ENCODE measurements at regions not wholly inside any gene's neighbourhood (a gene's known extent, or its start where the extent isn't known, plus 50 kb on each side); places are given as distances from the start of the nearest gene placed in this dataset.

- no peak for DNase-seq
Measured at GRCh38 chr11:32039149-32039548, 51.7 kb upstream of the RCN1 start.

DNA sequence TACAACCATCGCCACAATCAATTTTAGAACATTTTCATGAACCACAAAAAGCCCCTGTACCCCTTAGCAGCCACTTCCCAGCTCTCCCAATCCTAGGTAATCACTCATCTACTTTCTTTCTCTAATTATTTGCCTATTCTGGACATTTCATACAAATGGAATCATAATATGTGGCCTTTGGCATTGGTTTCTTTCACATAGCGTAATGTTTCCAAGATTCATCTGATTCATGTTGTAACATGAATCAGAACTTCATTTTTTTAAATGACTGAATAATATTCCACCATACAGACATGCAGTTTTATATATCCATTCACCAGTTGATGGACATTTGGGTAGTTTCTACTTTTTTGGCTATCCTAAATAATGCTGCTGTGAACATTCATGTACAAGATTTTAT is 56.2 kb upstream of the RCN1 start:
- no peak for DNase-seq

DNA sequence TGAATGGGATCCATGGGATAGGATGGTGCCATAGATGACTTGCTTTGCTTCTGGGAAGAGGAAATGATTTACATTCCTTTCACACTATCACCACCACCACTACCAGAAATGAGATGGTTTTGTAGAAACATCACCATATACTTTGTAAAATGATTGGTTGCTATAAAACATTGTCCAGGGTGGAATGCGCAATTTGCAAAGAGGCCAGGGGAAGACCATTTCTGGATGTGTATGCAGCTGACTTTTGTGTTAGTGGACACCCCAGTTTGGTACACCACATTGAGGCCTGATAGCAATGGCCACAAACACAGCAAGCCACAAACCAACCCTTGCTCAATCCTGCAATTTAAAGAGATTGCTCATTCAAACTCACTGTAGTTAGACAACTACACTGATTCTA is 56.7 kb upstream of the RCN1 start:
- peak; percentile 17 for DNase-seq

DNA sequence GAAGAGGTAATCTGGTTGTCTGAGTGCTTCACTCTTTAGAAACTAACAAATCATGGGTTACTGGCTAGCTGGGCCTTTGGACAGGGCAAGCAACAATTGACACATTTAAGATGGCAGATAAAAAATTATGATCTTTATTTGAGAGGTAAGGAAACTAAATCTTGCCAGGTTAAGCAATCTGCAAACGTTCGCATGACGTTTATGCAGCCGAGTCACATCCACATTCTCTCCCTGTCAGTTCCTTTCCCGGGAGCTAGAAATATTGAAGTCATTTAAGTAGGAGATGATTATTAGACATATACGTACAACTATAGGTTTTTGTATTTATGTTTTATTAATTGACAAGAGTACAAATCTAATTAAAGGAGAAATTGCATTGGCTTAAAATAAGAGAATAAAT is 57.4 kb upstream of the RCN1 start:
- DNase-seq, result no peak

DNA sequence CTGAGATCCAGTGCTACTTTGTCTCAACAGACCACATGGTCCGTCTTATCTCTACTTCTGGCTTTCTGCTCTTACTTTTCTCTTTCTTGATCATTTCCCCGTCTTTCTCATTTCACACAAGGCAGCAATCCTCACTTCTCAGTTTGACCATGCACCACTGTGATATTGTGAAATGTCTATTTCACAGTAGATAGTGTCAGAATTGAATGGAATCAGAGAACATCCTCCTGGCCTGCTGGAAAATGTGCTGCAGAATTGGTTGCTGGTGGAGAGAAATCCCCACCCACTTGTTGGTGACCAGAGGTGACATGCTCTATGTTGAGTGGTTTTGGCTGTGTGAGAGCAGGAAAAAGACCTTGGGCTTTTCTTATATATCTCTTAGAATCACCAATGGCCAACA is 57.8 kb upstream of the RCN1 start:
- no peak for DNase-seq

- no peak for DNase-seq
Measured at GRCh38 chr11:32032478-32032877, 58.4 kb upstream of the RCN1 start.

- DNase-seq, result no peak
Measured at GRCh38 chr11:32032052-32032451, 58.8 kb upstream of the RCN1 start.

DNA sequence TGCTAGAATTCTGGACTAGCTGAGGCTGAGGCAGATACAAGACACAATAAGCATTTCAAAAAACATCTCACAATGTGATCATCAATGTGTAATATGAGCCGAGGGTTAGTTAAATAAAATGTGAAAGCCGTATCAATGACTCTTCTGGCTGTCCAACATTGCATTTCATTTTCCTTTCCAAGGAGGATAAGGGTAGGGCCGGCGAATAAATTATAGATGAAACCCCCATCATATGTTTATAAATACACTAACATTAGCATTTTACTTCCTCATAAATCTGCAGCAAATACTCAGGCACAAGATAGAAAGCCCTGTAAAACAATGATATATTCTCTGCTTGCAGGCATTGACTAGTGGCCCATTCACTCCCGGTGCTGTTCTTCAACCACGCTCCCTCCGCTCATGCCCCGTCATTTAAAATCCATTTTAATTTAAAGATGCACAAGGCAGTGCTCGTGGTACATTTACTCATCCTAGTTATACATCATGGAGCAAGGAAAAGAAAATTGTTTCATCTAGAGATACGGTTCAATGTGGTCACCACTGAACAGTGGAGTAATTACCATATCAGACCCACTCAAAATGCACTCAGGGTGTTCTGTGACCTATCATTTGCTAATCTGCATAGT is 59.9 kb upstream of the RCN1 start:
- DNase-seq, result no peak

DNA sequence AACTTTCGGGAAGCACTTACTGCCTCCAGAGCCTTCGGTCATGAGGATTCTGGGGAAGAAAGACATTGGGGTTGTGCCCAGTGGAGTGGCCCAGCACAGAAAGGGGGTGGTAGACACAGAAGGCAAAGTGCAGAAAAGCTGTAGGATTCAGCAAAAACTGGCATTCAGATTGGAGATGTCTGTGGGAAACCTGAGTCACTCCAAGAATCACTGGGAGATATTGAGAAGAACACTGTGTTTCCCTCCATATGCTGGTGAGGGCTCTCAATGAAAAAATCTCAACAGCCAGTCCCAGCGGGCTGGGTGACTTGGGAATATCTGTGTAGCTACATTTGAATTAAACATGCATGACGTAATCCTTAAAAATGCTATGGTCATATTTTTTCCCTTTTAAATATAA is 61.2 kb upstream of the RCN1 start:
- no peak for DNase-seq

- DNase-seq, result no peak
Measured at GRCh38 chr11:32028201-32028600, 62.7 kb upstream of the RCN1 start.

DNA sequence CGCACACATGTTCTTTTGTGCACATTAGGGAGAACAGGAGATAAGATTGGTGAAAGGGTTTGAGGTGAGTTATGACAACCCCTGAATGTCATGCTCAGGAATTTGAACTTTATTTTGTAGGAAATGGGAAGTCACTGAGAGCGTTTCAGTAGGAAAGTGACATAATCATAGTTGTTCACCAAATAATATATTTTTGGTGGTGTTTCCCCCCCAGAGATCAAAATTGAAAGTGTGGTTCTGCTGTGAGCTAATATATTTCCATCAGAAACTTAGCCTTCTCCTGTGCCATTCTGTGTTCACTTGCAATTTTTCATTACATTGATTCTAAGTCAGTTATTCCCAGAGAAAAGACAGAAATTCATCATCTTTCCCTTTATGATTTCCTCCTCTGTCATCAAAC is 64.1 kb upstream of the RCN1 start:
- DNase-seq, result no peak

- DNase-seq, result no peak
Measured at GRCh38 chr11:32024948-32025347, 65.9 kb upstream of the RCN1 start.

- no peak for DNase-seq
Measured at GRCh38 chr11:32023370-32024305, 67.2 kb upstream of the RCN1 start.

GRCh38 chr11:32018672-32019071 is 72.2 kb upstream of the RCN1 start:
- DNase-seq, result no peak

GRCh38 chr11:32016111-32016510 is 74.8 kb upstream of the RCN1 start:
- no peak for DNase-seq

- DNase-seq, result no peak
Measured at GRCh38 chr11:32015427-32015826, 75.4 kb upstream of the RCN1 start.

- DNase-seq, result no peak
Measured at GRCh38 chr11:32013603-32014002, 77.3 kb upstream of the RCN1 start.

GRCh38 chr11:32012049-32012448 is 78.8 kb upstream of the RCN1 start:
- DNase-seq, result no peak

DNA sequence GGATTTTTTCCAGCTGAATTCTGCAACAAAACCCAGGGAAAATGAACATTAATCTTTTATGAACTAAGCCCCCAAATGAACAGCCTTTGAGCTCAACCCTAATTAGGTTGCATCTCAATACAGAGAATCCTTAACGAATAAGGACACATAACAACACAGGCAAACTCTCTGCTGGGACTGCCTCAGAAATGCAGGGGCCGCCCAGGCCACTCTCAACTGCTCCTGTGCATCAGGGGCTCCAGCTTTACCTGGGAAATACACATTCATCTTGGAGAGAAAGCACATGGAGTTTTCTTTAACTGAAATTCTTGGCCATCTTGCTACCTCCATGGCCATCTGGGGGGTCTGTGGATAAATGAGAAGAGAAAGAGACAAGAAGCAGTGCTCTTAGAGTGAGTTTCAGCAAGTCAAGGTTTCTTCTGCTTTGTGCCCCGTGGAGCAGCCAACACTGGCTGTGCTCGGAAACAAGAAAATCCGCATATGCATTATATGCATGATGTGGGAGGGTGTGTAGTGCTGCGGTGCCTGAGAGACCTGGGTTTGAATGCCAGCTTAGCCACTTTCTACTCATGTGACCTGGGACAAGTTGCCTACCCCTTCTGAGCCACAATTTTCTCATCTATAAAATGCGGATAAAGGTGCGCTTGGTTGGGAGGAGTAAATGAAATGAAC is 81.9 kb upstream of the RCN1 start:
- DNase-seq, result no peak

DNA sequence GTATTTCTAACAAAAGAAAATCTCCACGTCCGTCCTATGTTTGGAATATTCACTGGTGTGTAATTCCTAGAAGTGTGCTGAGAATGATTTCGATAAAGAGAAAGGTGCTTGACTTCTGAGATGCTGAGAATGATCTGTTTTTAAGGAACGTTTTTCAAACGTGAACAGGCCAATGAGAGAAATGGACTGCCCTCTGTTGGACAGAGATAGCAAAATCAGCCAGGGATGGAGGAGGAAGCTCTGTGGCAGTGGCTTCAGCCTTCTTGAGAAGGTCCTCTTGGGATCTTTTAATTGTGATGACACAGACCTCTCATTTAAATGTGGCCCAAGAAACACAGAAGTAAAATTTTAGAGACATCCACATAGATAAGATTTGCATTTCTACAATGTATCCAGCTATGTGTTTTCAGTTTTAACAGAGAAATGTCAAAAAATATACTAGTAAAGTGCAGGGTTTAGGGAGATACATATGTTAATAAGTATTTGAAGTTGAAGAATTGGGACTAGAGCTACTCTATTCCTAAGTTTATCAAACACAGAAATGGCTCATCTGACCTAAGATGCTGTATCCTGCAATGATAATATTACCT is 84.0 kb upstream of the RCN1 start:
- DNase-seq, result peak; percentile 70

GRCh38 chr11:32005786-32006416 is 85.0 kb upstream of the RCN1 start:
- no peak for DNase-seq

GRCh38 chr11:32003335-32003734 is 87.5 kb upstream of the RCN1 start:
- DNase-seq, result no peak

DNA sequence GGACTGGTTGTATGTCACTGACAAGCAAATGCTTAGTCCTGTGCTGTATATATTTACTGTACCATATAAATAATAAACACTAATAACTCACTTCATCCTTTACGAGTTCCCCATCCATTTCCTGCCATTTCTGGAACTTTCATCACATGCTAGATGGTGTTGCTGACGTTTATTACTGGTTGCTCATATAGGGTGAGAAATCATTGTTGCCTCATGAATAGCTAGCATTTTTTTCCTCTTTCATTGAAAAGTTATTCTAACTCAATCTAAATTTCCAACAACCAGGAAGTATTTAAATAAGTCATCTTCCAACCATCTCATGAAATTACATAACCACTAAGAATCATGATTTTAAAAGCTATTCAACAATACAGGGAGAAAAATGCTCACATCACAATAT is 88.6 kb upstream of the RCN1 start:
- DNase-seq, result no peak
